Loucy (cell line): ENCODE measurements at regions not wholly inside any gene's neighbourhood (a gene's known extent, or its start where the extent isn't known, plus 50 kb on each side); places are given as distances from the start of the nearest gene placed in this dataset.

Source experiments
- H2AFZ ChIP-seq: fragments of 200-600 bp; sonication (generic); 2 replicates; pipeline ENCODE4 v1.6.0; 2016; ENCODE audit warnings: antibody characterized with exemption, mild to moderate bottlenecking, low read length, moderate library complexity
- H3F3A ChIP-seq: fragments of 200-600 bp; 2 replicates; pipeline ENCODE4 v1.6.0; 2016; ENCODE audit warnings: antibody characterized with exemption, low read depth, mild to moderate bottlenecking
- H3K27me3 ChIP-seq: fragments of 200-600 bp; sonication (generic); 2 replicates; pipeline ENCODE4 v1.6.1; 2014; ENCODE audit warnings: low read length, mild to moderate bottlenecking; ENCODE audit not compliant: insufficient read depth, poor library complexity, severe bottlenecking
- H3K36me3 ChIP-seq: fragments of 200-600 bp; sonication (generic); 2 replicates; pipeline ENCODE4 v1.6.1; 2016; ENCODE audit warnings: low read length; ENCODE audit not compliant: insufficient read depth
- H3K4me1 ChIP-seq: fragments of 200-600 bp; sonication (generic); 2 replicates; pipeline ENCODE4 v1.5.1; 2014; ENCODE audit warnings: low read length, mild to moderate bottlenecking; ENCODE audit not compliant: insufficient read depth, poor library complexity, severe bottlenecking
- H3K4me2 ChIP-seq: fragments of 200-600 bp; sonication (generic); 2 replicates; pipeline ENCODE4 v1.6.0; 2014; ENCODE audit warnings: antibody characterized with exemption, low read length, low read depth, mild to moderate bottlenecking; ENCODE audit not compliant: poor library complexity, severe bottlenecking
- H3K4me3 ChIP-seq: fragments of 200-600 bp; sonication (generic); 2 replicates; pipeline ENCODE4 v1.5.1; 2014; ENCODE audit warnings: low read length, mild to moderate bottlenecking, mixed read lengths; ENCODE audit not compliant: poor library complexity, severe bottlenecking
- H3K79me2 ChIP-seq: fragments of 200-600 bp; sonication (generic); 2 replicates; pipeline ENCODE4 v1.6.1; 2014; ENCODE audit warnings: low read length; ENCODE audit not compliant: insufficient read depth
- H3K9ac ChIP-seq: fragments of 200-600 bp; sonication (generic); 2 replicates; pipeline ENCODE4 v1.6.0; 2014; ENCODE audit warnings: mild to moderate bottlenecking, low read depth, low read length, moderate library complexity; ENCODE audit not compliant: poor library complexity, severe bottlenecking
- H3K9me2 ChIP-seq: fragments of 200-600 bp; sonication (generic); replicated peaks from 2 replicates; pipeline ENCODE4 v1.6.1; 2016; ENCODE audit warnings: low read depth, low read length, mixed read lengths
- H3K9me3 ChIP-seq: fragments of 200-600 bp; sonication (generic); 2 replicates; pipeline ENCODE4 v1.6.1; 2014; ENCODE audit warnings: mild to moderate bottlenecking, antibody characterized with exemption, low read length, low read depth; ENCODE audit not compliant: insufficient read depth
- H4K20me1 ChIP-seq: fragments of 200-600 bp; sonication (generic); 2 replicates; pipeline ENCODE4 v1.6.0; 2014; ENCODE audit warnings: antibody characterized with exemption, low read length, mild to moderate bottlenecking; ENCODE audit not compliant: insufficient read depth, poor library complexity, severe bottlenecking
- EZH2phosphoT487 ChIP-seq: fragments of 200-600 bp; IDR thresholded peaks from 2 replicates; pipeline ENCODE4 v1.6.1; 2018; ENCODE audit warnings: antibody characterized with exemption, mild to moderate bottlenecking, moderate library complexity, borderline replicate concordance
- TF ChIP-seq, protein P1 (sequence below): fragments of 200-600 bp; sonication (generic); conservative IDR thresholded peaks from 2 replicates; pipeline ENCODE4 v1.5.1; 2014; ENCODE audit warnings: mild to moderate bottlenecking, antibody characterized with exemption, low read length

DNA sequence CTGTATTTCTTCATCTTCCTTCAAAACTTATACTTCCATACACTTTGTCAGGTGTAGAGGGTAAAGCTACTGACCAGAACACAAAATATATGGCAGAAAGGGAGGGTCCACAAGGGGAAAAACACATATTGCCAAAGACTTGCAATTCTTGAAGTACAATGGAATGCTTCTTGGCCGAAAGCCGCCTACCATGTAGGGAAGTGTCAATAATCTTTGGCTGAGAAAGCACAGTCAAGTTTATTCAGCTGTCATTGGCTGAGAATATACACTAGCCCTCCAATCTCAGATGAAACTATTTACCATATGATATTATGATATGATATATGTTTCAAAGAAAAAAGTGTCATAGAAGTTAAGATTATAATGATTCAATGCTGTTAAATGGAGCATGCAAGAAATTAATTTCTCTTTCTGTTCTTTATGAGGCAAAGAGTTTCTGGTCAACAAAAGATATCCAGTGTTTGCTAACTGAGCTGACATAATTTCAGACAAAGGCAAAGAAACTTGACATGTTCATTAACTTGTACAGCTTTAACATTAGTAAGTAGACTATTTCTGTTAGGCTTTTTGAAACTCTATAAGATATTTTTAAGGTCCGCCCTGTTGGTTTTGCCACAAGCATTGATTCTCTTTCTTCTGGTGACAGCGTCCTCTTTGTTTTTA is 89.0 kb upstream of the LPP start:
- H3K36me3 ChIP-seq = no peaks in the 10 kb centered on the region

DNA sequence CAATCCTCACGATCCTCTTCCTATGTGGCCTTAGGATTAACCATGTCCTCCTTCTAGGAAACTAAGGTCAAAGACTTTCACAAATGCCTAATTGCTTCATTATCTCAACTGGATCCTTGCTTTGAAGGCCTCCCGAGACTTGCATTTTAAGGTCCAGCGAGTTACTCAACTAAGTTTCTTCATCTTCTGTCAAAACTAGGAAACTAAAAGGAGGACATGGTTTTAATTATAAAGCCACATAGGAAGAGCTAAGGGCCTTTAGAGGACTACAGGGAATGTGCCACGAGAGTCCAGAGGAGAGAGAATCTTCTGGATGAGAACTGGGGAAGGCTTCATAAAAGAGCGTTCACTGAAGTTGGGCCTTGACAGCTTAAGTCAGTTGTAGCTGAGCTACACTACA is 87.8 kb upstream of the LPP start:
- H3K27me3 ChIP-seq = no peaks in the 10 kb centered on the region
- H3F3A ChIP-seq = no peaks in the 10 kb centered on the region
- H3K4me3 ChIP-seq = no peak overlapping the region
- TF ChIP-seq, protein P1, sequence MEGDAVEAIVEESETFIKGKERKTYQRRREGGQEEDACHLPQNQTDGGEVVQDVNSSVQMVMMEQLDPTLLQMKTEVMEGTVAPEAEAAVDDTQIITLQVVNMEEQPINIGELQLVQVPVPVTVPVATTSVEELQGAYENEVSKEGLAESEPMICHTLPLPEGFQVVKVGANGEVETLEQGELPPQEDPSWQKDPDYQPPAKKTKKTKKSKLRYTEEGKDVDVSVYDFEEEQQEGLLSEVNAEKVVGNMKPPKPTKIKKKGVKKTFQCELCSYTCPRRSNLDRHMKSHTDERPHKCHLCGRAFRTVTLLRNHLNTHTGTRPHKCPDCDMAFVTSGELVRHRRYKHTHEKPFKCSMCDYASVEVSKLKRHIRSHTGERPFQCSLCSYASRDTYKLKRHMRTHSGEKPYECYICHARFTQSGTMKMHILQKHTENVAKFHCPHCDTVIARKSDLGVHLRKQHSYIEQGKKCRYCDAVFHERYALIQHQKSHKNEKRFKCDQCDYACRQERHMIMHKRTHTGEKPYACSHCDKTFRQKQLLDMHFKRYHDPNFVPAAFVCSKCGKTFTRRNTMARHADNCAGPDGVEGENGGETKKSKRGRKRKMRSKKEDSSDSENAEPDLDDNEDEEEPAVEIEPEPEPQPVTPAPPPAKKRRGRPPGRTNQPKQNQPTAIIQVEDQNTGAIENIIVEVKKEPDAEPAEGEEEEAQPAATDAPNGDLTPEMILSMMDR = no peak
- TF ChIP-seq EZH2phosphoT487 = no peak
- no peak overlapping the region for H3K9ac ChIP-seq
- no peak overlapping the region for H3K4me2 ChIP-seq
- H3K36me3 ChIP-seq = no peaks in the 10 kb centered on the region
- no peaks in the 10 kb centered on the region for H4K20me1 ChIP-seq
- H2AFZ ChIP-seq = no peak overlapping the region
- no peaks in the 10 kb centered on the region for H3K9me3 ChIP-seq
- H3K4me1 ChIP-seq = peaks cover 20% of the 10 kb centered on the region
- H3K79me2 ChIP-seq = no peaks in the 10 kb centered on the region
- no peaks in the 10 kb centered on the region for H3K9me2 ChIP-seq

More for the DNA sequence above, 89.0 kb upstream of the LPP start:
- Histone ChIP-seq H3K9me2 (no peaks in the 10 kb centered on the region), H3K4me2 (no peak overlapping the region), H3K9me3 (no peaks in the 10 kb centered on the region), H3F3A (no peaks in the 10 kb centered on the region), H3K9ac (no peak overlapping the region), H2AFZ (no peak overlapping the region), H4K20me1 (no peaks in the 10 kb centered on the region), H3K4me3 (no peak overlapping the region), H3K4me1 (peaks cover 32% of the 10 kb centered on the region), H3K27me3 (no peaks in the 10 kb centered on the region), H3K79me2 (no peaks in the 10 kb centered on the region)
- no peak for TF ChIP-seq EZH2phosphoT487
- TF ChIP-seq, protein P1 = no peak

DNA sequence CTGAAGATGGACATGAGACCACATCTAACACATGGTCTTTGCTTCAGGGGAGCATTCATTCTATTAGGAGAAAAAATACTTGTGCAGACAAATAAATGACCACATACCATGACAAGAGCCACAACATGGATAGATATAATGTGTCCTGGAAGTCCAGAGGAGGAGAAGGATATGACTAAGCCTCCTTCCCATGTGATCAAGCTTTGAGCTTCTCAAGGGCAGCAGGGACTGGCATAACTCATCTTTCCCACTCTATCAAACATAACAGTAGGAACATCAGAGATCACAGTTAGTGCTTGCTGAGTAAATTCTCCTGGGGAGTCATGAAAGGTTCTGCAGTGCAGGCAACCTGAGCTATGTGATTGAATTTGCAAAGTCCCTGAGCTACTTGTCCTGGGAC is 86.0 kb upstream of the LPP start:
- no peaks in the 10 kb centered on the region for H3K36me3 ChIP-seq
- H3K4me3 ChIP-seq = no peak overlapping the region
- H3K4me1 ChIP-seq = peaks cover 8% of the 10 kb centered on the region
- H3K9ac ChIP-seq = no peak overlapping the region
- H3K79me2 ChIP-seq = no peaks in the 10 kb centered on the region
- no peaks in the 10 kb centered on the region for H3K9me3 ChIP-seq
- H3K9me2 ChIP-seq = no peaks in the 10 kb centered on the region
- no peaks in the 10 kb centered on the region for H3K27me3 ChIP-seq
- no peak overlapping the region for H3K4me2 ChIP-seq
- no peak overlapping the region for H2AFZ ChIP-seq
- no peaks in the 10 kb centered on the region for H3F3A ChIP-seq
- H4K20me1 ChIP-seq = no peaks in the 10 kb centered on the region
- no peak for TF ChIP-seq EZH2phosphoT487
- TF ChIP-seq, protein P1 = no peak
